NB4 (cell line): ENCODE measurements at regions not wholly inside any gene's neighbourhood (a gene's known extent, or its start where the extent isn't known, plus 50 kb on each side); places are given as distances from the start of the nearest gene placed in this dataset.

ENCODE experiments used
- DNase-seq: peaks from one replicate; pipeline ENCODE4 v3.0.0; 2010; ENCODE audit warnings: low read depth
- H3K4me3 ChIP-seq: one replicate; pipeline ENCODE4 v1.5.1; 2011; ENCODE audit warnings: mild to moderate bottlenecking, low read depth, low read length, moderate library complexity
- MAX ChIP-seq: IDR thresholded peaks from 2 replicates; pipeline ENCODE4 v1.6.1; 2011; ENCODE audit warnings: low read depth, low read length
- MYC ChIP-seq: IDR thresholded peaks from 2 replicates; pipeline ENCODE4 v1.6.1; 2011; ENCODE audit warnings: low read depth, low read length
- POLR2A ChIP-seq: IDR thresholded peaks from 2 replicates; pipeline ENCODE4 v1.6.1; 2011; ENCODE audit warnings: mild to moderate bottlenecking; ENCODE audit not compliant: insufficient read length; ENCODE audit errors: extremely low read depth
- TF ChIP-seq, protein P1 (sequence below): IDR thresholded peaks from one replicate; pipeline ENCODE4 v1.5.1; 2012; ENCODE audit warnings: low read depth, low read length

DNA sequence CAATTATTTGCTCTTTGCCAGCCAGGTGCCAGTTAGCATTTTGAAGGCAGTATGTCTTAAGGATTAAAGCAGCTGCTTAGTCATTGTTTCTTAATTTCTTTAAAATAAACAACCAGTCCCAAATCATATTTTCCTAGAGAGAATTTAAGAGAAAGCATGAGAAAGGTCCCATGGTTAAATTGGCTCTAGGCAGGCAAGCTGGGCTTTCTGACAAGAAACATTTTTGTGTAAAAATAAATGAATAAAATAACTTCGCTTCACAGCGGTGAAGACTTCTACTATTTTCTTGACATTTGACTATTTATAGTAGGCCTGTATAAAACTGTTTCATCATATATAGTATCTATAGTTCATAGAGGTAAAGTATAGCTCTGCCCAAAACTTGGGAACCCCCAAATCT lies 617.7 kb upstream of the C9orf72 start:
- H3K4me3 ChIP-seq = no peak overlapping the region
- TF ChIP-seq MYC (no peak), MAX (no peak), POLR2A (no peak)
- TF ChIP-seq, protein P1, sequence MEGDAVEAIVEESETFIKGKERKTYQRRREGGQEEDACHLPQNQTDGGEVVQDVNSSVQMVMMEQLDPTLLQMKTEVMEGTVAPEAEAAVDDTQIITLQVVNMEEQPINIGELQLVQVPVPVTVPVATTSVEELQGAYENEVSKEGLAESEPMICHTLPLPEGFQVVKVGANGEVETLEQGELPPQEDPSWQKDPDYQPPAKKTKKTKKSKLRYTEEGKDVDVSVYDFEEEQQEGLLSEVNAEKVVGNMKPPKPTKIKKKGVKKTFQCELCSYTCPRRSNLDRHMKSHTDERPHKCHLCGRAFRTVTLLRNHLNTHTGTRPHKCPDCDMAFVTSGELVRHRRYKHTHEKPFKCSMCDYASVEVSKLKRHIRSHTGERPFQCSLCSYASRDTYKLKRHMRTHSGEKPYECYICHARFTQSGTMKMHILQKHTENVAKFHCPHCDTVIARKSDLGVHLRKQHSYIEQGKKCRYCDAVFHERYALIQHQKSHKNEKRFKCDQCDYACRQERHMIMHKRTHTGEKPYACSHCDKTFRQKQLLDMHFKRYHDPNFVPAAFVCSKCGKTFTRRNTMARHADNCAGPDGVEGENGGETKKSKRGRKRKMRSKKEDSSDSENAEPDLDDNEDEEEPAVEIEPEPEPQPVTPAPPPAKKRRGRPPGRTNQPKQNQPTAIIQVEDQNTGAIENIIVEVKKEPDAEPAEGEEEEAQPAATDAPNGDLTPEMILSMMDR = no peak
- no peak for DNase-seq

- DNase-seq = no peak
- TF ChIP-seq, protein P1 = no peak
- TF ChIP-seq MAX = no peak
- no peak for TF ChIP-seq MYC
- no peak for TF ChIP-seq POLR2A
Observed at GRCh38 chr9:28197653-28198052, 624.4 kb upstream of the C9orf72 start.

DNA sequence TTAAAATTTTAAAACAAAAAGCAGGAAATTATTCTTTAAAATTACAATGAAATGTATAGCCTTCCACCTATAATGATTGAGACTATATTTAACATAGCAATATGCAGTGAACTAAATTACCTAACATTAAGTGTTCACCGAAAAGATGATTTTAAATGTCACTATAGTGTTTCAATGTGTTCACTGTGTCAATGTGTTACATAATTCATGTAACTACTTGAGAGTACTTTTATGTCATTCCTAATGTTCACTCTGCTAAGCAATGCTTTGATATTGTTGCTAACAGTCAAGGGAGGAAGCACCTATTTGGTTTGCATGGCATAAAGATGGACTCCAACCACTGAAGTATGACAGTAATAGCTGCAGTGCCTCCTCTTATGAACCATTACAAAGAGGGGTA lies 629.8 kb upstream of the C9orf72 start:
- TF ChIP-seq MAX = no peak
- no peak overlapping the region for H3K4me3 ChIP-seq
- no peak for DNase-seq

More at GRCh38 chr9:28197653-28198052, 624.4 kb upstream of the C9orf72 start:
- H3K4me3 ChIP-seq = no peak overlapping the region

DNA sequence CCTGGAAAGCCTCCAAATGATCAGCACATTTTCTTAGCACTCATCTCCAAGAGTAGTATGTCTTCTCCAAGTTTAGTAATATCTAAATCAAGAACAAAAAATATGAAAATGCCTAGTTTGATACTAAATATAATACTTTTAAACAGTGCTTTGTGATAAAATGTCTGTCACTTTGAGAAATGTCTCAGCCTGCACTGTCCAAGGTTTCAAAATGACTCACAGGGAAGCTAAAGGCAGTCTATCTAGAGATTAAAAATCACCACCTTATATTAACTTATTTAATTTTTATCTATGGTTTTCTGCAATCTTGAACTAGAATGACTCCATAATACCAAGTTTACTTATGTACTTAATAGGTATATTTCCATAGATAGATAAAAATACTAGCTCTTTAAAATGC lies 633.0 kb upstream of the C9orf72 start:
- no peak overlapping the region for H3K4me3 ChIP-seq
- no peak for TF ChIP-seq POLR2A
- DNase-seq = no peak

DNA sequence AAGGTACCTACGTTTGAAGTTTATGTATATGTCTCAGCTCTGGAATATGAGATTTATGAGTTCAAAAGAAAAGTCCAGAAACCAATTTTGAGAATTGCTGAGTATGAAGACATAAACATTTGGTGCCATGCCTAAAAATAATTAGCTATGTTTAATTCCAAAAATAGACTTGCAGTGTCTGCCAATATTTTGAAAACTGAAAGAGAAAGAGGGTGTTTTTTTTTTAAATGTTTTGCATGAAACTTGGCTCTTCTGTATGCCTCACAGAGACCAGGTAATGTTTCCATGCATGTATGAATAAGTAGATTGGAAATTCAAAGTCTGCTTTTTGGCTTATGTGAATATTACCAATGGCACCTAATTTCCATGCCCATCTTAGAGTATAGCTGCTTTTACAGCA lies 634.4 kb upstream of the C9orf72 start:
- no peak for DNase-seq
- H3K4me3 ChIP-seq = no peak overlapping the region
- no peak for TF ChIP-seq POLR2A
- TF ChIP-seq, protein P1 = no peak
- no peak for TF ChIP-seq MAX
- TF ChIP-seq MYC = no peak

DNA sequence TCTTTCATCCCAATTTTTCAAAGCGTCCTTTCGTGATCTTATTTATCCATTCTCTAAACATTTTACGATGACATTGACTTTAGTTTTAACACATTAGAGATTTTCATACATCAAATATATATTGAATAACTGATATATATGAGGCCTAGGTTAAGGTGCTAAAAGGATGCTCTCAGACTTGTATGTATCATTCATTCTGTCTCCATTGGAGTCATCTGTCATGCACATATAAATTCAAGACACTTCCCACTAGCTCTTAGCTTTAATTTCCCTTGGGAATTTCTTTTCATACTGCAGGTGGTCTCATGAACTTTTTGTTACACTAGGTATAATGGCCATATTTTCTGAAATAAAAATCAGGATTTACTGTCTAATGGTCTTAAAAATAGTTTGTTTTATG lies 635.8 kb upstream of the C9orf72 start:
- no peak for TF ChIP-seq POLR2A
- TF ChIP-seq, protein P1 = no peak
- TF ChIP-seq MYC = no peak
- no peak for TF ChIP-seq MAX
- DNase-seq = no peak
- H3K4me3 ChIP-seq = no peak overlapping the region

- TF ChIP-seq, protein P1 = no peak
- TF ChIP-seq MAX (no peak), MYC (no peak), POLR2A (no peak)
- DNase-seq = no peak
Observed at GRCh38 chr9:28212979-28213378, 639.7 kb upstream of the C9orf72 start.

More at GRCh38 chr9:28212979-28213378, 639.7 kb upstream of the C9orf72 start:
- no peak overlapping the region for H3K4me3 ChIP-seq
